ENCODE measurements at regions not wholly inside any gene's neighbourhood (a gene's known extent, or its start where the extent isn't known, plus 50 kb on each side); places are given as distances from the start of the nearest gene placed in this dataset.

DNA sequence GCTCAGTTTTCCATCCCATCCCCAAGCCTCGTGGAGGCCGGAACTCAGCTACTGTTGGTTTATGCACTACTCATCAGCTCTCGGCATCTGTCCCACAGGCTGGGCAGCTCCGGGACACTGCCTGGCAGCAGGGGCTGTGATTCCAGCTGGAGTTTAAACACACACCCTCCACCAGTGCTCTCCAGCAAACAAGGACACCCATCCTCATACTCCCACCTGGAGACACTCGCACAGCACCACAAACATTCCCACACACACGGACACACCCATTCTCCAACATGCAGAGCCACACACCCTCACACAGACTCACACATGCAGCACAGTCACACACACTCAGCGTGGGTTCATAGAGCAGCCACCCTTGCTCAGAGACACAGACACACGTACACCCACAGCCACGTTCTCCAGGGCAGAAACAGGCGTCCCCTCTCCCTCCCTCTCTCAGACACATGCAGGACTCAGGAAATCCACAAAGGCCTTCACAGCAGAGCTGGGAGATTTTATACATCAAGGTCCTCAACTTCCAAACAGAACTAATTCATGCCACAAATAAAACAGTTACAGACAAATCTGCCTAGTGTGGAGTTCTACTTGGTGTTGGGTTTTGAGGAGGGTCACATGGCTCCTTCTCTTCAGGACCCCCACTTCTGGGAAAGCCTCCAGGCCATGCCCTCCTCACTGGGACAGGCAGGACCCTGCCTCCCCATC is 785.4 kb downstream of the UQCRFS1 start:
- no TSS peak for BruUV-seq (replicated peaks)
- Histone ChIP-seq H3K79me2 (ENCODE audit: control insufficient read depth, insufficient read depth, low read length) (no peaks in the 10 kb centered on the region), H3K9me1 (replicated peaks; ENCODE audit: control insufficient read depth, extremely low read depth, insufficient read depth, low read length) (no peaks in the 10 kb centered on the region), H3K4me2 (ENCODE audit: insufficient read depth, low read length) (no peak overlapping the region), H3K9ac (replicated peaks; ENCODE audit: extremely low read depth, insufficient read depth, low read length) (no peak overlapping the region), H3K27ac (ENCODE audit: insufficient read depth, low read depth, low read length) (no peak overlapping the region), H3K36me3 (ENCODE audit: control insufficient read depth in 2 of 2, extremely low read depth in 1 of 2, insufficient read depth in 2 of 2, low read length in 2 of 2) (no peaks in the 10 kb centered on the region), H4K20me1 (replicated peaks; ENCODE audit: control insufficient read depth, extremely low read depth, insufficient read depth, low read length) (no peaks in the 10 kb centered on the region), H3K4me1 (ENCODE audit: control insufficient read depth, extremely low read depth, insufficient read depth, low read length) (no peaks in the 10 kb centered on the region), H2AFZ (ENCODE audit: low read depth, low read length) (no peak overlapping the region), H3K27me3 (ENCODE audit: control insufficient read depth in 2 of 2, insufficient read depth in 2 of 2, low read length in 2 of 2) (no peaks in the 10 kb centered on the region), H3K9me3 (replicated peaks; ENCODE audit: control insufficient read depth, insufficient read depth, low read length) (no peaks in the 10 kb centered on the region), H3K4me3 (replicated peaks in 1 of 3; ENCODE audit: insufficient read depth in 1 of 3, low read depth in 1 of 3, low read length in 3 of 3) (no peak overlapping the region)
- FAIRE-seq (no peak), DNase-seq (ENCODE audit: low read depth, low spot score) (no peak)
- POLR2A ChIA-PET, result no interaction called here
- CTCF ChIA-PET, result no interaction called here
- TF ChIP-seq JUN (IDR thresholded peaks at IDR 0.05; ENCODE audit: borderline replicate concordance, insufficient read depth, insufficient read length, low read depth), result no peak
- TF ChIP-seq GATA2 (IDR thresholded peaks at IDR 0.05; ENCODE audit: insufficient read depth, insufficient read length, low read depth, low read length), result no peak
- TF ChIP-seq EZH2 (IDR thresholded peaks at IDR 0.05; ENCODE audit: borderline replicate concordance, low read depth, low read length, severe bottlenecking), result no peak
- no peak for TF ChIP-seq MYC (IDR thresholded peaks at IDR 0.05; ENCODE audit: low read depth, low read length)
- TF ChIP-seq FOS (IDR thresholded peaks at IDR 0.05; ENCODE audit: borderline replicate concordance, insufficient read depth, low read length), result no peak
- TF ChIP-seq, protein P1, sequence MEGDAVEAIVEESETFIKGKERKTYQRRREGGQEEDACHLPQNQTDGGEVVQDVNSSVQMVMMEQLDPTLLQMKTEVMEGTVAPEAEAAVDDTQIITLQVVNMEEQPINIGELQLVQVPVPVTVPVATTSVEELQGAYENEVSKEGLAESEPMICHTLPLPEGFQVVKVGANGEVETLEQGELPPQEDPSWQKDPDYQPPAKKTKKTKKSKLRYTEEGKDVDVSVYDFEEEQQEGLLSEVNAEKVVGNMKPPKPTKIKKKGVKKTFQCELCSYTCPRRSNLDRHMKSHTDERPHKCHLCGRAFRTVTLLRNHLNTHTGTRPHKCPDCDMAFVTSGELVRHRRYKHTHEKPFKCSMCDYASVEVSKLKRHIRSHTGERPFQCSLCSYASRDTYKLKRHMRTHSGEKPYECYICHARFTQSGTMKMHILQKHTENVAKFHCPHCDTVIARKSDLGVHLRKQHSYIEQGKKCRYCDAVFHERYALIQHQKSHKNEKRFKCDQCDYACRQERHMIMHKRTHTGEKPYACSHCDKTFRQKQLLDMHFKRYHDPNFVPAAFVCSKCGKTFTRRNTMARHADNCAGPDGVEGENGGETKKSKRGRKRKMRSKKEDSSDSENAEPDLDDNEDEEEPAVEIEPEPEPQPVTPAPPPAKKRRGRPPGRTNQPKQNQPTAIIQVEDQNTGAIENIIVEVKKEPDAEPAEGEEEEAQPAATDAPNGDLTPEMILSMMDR (IDR thresholded peaks at IDR 0.05; ENCODE audit: extremely low read depth in 1 of 2, insufficient read depth in 1 of 2, low read depth in 1 of 2, low read length in 2 of 2), result no peak
- TF ChIP-seq, protein P2, sequence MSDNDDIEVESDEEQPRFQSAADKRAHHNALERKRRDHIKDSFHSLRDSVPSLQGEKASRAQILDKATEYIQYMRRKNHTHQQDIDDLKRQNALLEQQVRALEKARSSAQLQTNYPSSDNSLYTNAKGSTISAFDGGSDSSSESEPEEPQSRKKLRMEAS (IDR thresholded peaks at IDR 0.05; ENCODE audit: insufficient read depth, insufficient read length), result no peak
- no peak for TF ChIP-seq POLR2A (IDR thresholded peaks at IDR 0.05; ENCODE audit: low read depth, low read length)
- TF ChIP-seq POLR2AphosphoS5 (IDR thresholded peaks at IDR 0.05; ENCODE audit: insufficient read depth, low read depth, low read length), result no peak
- intact Hi-C loops (cut with micrococcal nuclease), result no loop called here
- dilution Hi-C loops (cut with MboI; ENCODE audit: extremely low pct_ligation_motif_present, low sequenced_read_pairs), result no loop called here

Measured in endothelial cell of umbilical vein (primary cell).